Lung (tissue), 11 donors: ENCODE measurements at regions not wholly inside any gene's neighbourhood (a gene's known extent, or its start where the extent isn't known, plus 50 kb on each side); places are given as distances from the start of the nearest gene placed in this dataset.

ENCODE experiments used
- ATAC-seq: fragments of 200-7000 bp; cut with Tn5 transposase; one replicate; pipeline ENCODE4 v1.9.1; 2020; ENCODE audit warnings: moderate number of reproducible peaks; ENCODE audit not compliant: insufficient read depth, low FRiP score
- DNase-seq, 3 donors: peaks; one replicate each; pipeline ENCODE4 v3.0.0-alpha.2; 2013 to 2017
- H3K27ac ChIP-seq, 2 donors: one replicate each; pipeline ENCODE4 v1.5.1; 2013; ENCODE audit warnings: mild to moderate bottlenecking in 2 of 2, moderate library complexity in 2 of 2, control low read depth in 1 of 2, inconsistent platforms in 1 of 2, low read depth in 1 of 2, low read length in 1 of 2
- H3K27me3 ChIP-seq, 3 donors: one replicate each; pipeline ENCODE4 v1.5.1; 2013; ENCODE audit warnings: low read length in 2 of 3; ENCODE audit not compliant: control insufficient read depth in 3 of 3, insufficient read depth in 3 of 3
- H3K36me3 ChIP-seq, 4 donors: one replicate each; pipeline ENCODE4 v1.5.1; 2013; ENCODE audit warnings: low read length in 4 of 4, mild to moderate bottlenecking in 1 of 4, moderate library complexity in 1 of 4; ENCODE audit not compliant: control insufficient read depth in 4 of 4, insufficient read depth in 4 of 4
- H3K4me1 ChIP-seq, 5 donors: one replicate each; pipeline ENCODE4 v1.5.1; 2013; ENCODE audit warnings: low read length in 5 of 5, mild to moderate bottlenecking in 2 of 5, moderate library complexity in 1 of 5; ENCODE audit not compliant: control insufficient read depth in 5 of 5, insufficient read depth in 5 of 5
- H3K4me3 ChIP-seq: one replicate; pipeline ENCODE4 v1.5.1; 2013; ENCODE audit warnings: mild to moderate bottlenecking, control low read depth, moderate library complexity
- H3K9ac ChIP-seq, 2 donors: one replicate each; pipeline ENCODE4 v1.5.1; 2013; ENCODE audit warnings: low read length in 2 of 2, control low read depth in 1 of 2; ENCODE audit not compliant: insufficient read depth in 1 of 2
- H3K9me3 ChIP-seq, 4 donors: one replicate each; pipeline ENCODE4 v1.5.1; 2013; ENCODE audit warnings: low read length in 3 of 4, mild to moderate bottlenecking in 1 of 4, moderate library complexity in 1 of 4; ENCODE audit not compliant: control insufficient read depth in 4 of 4, insufficient read depth in 3 of 4
- WGBS, 2 donors: extraction: QIAGEN DNeasy Blood & Tissue Kit; methylation state at CpG; one replicate each; pipeline ENCODE4 v1.1.7; 2013; 5-methylcytosine and 5-hydroxymethylcytosine counted together
- TF ChIP-seq, protein P1 (sequence below): IDR thresholded peaks from 2 replicates; pipeline ENCODE4 v1.5.1; 2012; ENCODE audit warnings: mild to moderate bottlenecking; ENCODE audit errors: control extremely low read depth, extremely low read depth
- donor health status: control.
- donor health status: control.
- donor health status: Bipolar disorder and iron deficiency.
- donor health status: healthy.
- donor health status: DM: yes; HTN: yes; CAD: no.

DNA sequence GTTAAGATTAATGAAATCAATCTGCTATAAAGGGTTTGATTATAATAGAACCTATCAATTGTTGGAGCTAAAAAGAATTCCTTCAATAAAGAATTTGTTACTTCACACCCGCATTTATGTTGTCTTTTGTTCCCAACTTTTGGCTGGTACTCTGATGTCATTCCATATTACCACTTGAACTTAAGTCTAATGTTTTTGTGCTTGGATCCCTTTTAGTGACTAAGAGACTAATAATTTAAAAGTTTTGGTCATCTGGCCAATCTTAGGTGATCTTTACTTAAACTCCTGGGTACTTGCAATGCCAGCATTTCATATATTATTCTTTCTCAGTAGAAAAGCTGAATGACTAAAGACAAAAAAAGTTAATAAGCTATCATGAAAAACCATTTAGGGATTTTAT, 113.0 kb downstream of the TMEM30B start:
- Histone ChIP-seq H3K4me1 (no peaks in the 10 kb centered on the region), H3K4me3 (no peak overlapping the region), H3K27ac (no peak overlapping the region), H3K9ac (no peak overlapping the region), H3K9me3 (no peaks in the 10 kb centered on the region), H3K27me3 (no peaks in the 10 kb centered on the region), H3K36me3 (no peaks in the 10 kb centered on the region)
- TF ChIP-seq, protein P1, sequence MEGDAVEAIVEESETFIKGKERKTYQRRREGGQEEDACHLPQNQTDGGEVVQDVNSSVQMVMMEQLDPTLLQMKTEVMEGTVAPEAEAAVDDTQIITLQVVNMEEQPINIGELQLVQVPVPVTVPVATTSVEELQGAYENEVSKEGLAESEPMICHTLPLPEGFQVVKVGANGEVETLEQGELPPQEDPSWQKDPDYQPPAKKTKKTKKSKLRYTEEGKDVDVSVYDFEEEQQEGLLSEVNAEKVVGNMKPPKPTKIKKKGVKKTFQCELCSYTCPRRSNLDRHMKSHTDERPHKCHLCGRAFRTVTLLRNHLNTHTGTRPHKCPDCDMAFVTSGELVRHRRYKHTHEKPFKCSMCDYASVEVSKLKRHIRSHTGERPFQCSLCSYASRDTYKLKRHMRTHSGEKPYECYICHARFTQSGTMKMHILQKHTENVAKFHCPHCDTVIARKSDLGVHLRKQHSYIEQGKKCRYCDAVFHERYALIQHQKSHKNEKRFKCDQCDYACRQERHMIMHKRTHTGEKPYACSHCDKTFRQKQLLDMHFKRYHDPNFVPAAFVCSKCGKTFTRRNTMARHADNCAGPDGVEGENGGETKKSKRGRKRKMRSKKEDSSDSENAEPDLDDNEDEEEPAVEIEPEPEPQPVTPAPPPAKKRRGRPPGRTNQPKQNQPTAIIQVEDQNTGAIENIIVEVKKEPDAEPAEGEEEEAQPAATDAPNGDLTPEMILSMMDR, result no peak
- ATAC-seq (no peak), DNase-seq (no peak)
- 94 to 97% methylated on average over 1 of the region's 1 CpG for WGBS, 2 donors

GRCh38 chr14:61167642-61168041, 113.5 kb downstream of the TMEM30B start:
- H3K27ac ChIP-seq, result no peak overlapping the region
- no peaks in the 10 kb centered on the region for H3K4me1 ChIP-seq
- TF ChIP-seq, protein P1, result no peak
- H3K36me3 ChIP-seq, result no peaks in the 10 kb centered on the region
- H3K4me3 ChIP-seq, result no peak overlapping the region
- no peaks in the 10 kb centered on the region for H3K9me3 ChIP-seq
- DNase-seq, result no peak
- WGBS, 2 donors, result 97 to 98% methylated on average over 1 of the region's 1 CpG
- no peak for ATAC-seq
- H3K9ac ChIP-seq, result no peak overlapping the region
- no peaks in the 10 kb centered on the region for H3K27me3 ChIP-seq

- Histone ChIP-seq H3K9ac (no peak overlapping the region), H3K36me3 (no peaks in the 10 kb centered on the region), H3K4me1 (no peaks in the 10 kb centered on the region), H3K27me3 (no peaks in the 10 kb centered on the region), H3K4me3 (no peak overlapping the region), H3K27ac (no peak overlapping the region), H3K9me3 (no peaks in the 10 kb centered on the region)
- TF ChIP-seq, protein P1, result no peak
- 83 to 91% methylated on average over 2 of the region's 2 CpGs for WGBS, 2 donors
- DNase-seq (no peak), ATAC-seq (no peak)
Observed at GRCh38 chr14:61160798-61161197, 120.3 kb downstream of the TMEM30B start.

GRCh38 chr14:61154641-61155040, 126.5 kb downstream of the TMEM30B start:
- no peak overlapping the region for H3K27ac ChIP-seq
- peaks cover 0 to 2% (median 0%) of the 10 kb centered on the region in 4 donors for H3K9me3 ChIP-seq
- 63 to 68% methylated on average over 2 of the region's 2 CpGs for WGBS, 2 donors
- TF ChIP-seq, protein P1, result no peak
- no peak overlapping the region for H3K4me3 ChIP-seq
- H3K4me1 ChIP-seq, result no peaks in the 10 kb centered on the region
- H3K27me3 ChIP-seq, result no peaks in the 10 kb centered on the region
- H3K9ac ChIP-seq, result no peak overlapping the region
- DNase-seq, result no peak
- no peaks in the 10 kb centered on the region for H3K36me3 ChIP-seq
- ATAC-seq, result no peak
